AG09309 (cell line): ENCODE measurements at regions not wholly inside any gene's neighbourhood (a gene's known extent, or its start where the extent isn't known, plus 50 kb on each side); places are given as distances from the start of the nearest gene placed in this dataset.

Experiments used
- DNase-seq: peaks from one replicate; pipeline ENCODE4 v3.0.0-alpha.2; 2010; ENCODE audit warnings: low read depth
- H3K4me3 ChIP-seq: 2 replicates; pipeline ENCODE4 v1.5.1; 2011; ENCODE audit warnings: mild to moderate bottlenecking, low read depth, low read length, moderate library complexity; ENCODE audit not compliant: control insufficient read depth
- TF ChIP-seq, protein P1 (sequence below): IDR thresholded peaks from 2 replicates; pipeline ENCODE4 v1.5.1; 2011; ENCODE audit warnings: mild to moderate bottlenecking, low read depth, low read length, inconsistent platforms; ENCODE audit not compliant: insufficient read depth, control insufficient read depth; ENCODE audit errors: missing control alignments

DNA sequence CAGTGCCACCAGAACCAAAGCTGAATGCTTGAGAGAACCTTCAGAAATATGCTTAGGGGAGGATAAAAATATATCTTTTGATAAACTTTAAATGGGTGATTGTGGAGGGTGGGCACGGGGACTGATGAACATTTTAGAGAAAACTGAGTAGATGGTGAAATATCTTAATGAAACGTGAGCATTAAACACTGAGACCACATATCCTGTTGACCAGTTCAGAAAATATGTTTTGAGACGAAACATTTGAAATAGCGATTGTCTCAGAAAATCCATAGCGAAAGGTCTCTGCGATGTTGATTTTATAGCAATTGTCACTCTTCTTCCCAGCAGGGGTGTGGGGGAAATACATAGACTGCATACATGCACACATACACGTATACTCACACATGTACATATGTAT lies 231.0 kb downstream of the ESM1 start:
- H3K4me3 ChIP-seq = no peak overlapping the region
- no peak for DNase-seq
- TF ChIP-seq, protein P1, sequence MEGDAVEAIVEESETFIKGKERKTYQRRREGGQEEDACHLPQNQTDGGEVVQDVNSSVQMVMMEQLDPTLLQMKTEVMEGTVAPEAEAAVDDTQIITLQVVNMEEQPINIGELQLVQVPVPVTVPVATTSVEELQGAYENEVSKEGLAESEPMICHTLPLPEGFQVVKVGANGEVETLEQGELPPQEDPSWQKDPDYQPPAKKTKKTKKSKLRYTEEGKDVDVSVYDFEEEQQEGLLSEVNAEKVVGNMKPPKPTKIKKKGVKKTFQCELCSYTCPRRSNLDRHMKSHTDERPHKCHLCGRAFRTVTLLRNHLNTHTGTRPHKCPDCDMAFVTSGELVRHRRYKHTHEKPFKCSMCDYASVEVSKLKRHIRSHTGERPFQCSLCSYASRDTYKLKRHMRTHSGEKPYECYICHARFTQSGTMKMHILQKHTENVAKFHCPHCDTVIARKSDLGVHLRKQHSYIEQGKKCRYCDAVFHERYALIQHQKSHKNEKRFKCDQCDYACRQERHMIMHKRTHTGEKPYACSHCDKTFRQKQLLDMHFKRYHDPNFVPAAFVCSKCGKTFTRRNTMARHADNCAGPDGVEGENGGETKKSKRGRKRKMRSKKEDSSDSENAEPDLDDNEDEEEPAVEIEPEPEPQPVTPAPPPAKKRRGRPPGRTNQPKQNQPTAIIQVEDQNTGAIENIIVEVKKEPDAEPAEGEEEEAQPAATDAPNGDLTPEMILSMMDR = no peak

DNA sequence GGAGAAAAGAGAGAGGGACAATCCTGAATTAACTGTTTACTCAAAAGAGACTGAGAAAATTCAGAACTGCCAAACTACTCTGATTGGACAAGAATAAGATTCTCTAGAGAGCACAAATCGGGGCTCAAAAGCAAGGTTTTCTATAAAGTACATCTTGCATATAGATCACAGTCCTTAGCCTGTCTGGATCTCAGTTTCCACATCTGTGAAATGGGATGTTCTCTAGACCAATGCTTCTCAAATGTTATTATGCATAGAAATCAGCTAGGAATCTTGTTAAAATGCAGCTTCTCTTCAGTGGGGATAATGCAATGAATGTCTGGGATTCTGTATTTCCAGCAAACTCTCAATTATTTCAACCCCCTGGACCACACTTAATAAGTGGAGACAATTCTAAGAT lies 231.6 kb downstream of the ESM1 start:
- TF ChIP-seq, protein P1 = no peak
- H3K4me3 ChIP-seq = no peak overlapping the region
- no peak for DNase-seq

DNA sequence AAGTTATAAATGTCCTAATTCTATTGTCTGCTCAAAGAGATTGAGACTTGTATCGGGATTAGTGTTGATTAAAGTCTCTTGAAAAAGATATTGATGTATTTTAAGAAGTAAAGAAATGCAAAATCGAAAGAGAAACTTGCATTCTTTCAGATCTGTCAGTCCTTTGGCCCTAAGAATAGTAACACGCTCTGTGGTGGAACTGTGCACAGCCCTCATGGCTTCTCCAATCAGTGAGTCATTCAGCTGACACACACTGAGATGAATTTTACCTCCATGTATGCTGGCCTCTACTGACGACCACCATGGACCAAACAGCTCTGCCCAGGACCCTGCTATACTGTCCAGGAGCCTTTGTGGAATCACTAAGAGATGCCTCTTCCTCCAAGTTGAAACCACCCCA lies 232.4 kb downstream of the ESM1 start:
- H3K4me3 ChIP-seq = no peak overlapping the region
- no peak for DNase-seq
- TF ChIP-seq, protein P1 = no peak

DNA sequence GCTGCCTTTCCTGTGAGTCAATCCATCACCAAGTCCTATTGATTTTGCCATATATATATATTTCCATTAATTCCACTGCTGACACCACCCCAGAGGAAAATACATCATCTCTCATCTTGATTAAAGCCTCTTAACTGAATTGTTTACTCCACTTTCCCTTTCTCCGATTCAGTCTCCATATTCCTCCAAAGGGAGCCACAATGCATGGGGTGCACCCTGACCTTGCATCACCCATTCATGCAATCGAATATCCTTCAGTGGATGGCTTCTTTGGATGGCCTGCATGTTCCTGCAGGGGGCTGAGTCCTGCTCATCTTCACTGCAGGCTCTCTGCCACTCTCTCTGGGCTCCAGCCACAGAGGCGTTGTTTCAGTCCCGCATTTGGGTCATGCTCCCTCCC lies 231.0 kb downstream of the SNX18 start:
- TF ChIP-seq, protein P1 = no peak
- H3K4me3 ChIP-seq = no peak overlapping the region
- no peak for DNase-seq

DNA sequence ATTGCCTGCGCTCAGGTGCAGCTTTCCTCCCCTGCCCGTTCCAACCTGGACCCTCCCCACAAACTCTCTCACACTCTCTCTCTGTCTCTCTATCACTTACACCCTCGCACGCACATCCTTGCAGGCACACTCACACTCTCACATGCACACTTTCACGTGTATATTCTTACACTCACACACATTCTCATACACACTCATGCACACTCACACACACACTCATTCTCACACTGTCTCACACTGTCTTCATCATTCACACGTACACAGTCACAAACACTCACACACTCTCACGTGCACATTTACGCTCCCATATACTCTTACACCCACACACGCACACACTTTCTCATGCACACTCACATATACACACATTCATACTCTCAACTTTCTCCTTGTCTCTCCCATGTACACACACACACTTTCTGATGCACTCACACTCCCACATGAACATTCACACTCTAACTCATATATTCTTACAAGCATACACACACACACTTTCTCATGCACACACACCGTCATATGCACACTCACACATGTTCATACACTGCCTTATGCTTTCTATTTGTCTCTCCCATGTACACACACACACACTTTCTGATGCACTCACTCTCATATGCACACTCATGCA lies 229.3 kb downstream of the SNX18 start:
- no peak for DNase-seq
- TF ChIP-seq, protein P1 = no peak
- no peak overlapping the region for H3K4me3 ChIP-seq

DNA sequence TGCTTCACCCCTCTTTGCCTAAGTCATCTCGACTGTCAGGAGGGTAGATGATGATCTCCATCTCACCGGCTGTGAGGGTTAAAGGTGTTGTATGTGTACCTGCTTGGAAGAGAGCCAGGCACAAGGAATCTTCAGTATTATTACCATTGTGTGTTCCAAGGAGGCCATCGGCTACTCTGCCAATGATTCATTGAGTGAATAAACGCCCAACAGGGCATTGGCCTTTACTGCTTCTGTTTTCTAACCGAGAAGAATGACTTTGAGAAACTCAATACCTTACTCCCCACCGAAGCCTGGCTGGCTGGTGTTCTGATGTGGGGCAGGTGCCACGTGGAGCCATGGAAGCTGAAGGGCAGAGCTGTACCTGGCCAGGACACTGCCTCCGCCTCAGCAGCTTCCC lies 228.8 kb downstream of the SNX18 start:
- TF ChIP-seq, protein P1 = no peak
- no peak for DNase-seq
- H3K4me3 ChIP-seq = no peak overlapping the region

DNA sequence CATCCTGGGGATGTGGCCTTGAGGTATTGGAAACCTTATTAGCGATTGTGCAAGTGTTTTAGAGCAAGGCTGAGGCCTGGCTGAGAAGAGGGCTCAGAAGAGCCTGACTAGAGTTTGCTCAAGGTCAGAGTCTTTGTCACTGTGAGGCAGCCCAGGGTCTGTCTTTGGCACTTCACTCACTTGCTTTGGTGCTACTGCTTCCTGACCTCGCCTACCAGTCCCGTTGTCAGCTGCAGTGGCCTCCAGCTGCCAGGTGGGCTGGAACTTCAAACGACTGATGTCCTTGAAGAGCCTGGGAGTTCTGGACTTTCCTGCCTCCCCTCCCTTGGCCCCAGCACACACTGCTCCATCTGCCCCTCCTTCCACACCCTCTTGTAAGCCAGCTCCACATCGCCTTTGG lies 228.0 kb downstream of the SNX18 start:
- no peak overlapping the region for H3K4me3 ChIP-seq
- TF ChIP-seq, protein P1 = no peak
- no peak for DNase-seq
